ENCODE measurements at regions not wholly inside any gene's neighbourhood (a gene's known extent, or its start where the extent isn't known, plus 50 kb on each side); places are given as distances from the start of the nearest gene placed in this dataset.

DNA sequence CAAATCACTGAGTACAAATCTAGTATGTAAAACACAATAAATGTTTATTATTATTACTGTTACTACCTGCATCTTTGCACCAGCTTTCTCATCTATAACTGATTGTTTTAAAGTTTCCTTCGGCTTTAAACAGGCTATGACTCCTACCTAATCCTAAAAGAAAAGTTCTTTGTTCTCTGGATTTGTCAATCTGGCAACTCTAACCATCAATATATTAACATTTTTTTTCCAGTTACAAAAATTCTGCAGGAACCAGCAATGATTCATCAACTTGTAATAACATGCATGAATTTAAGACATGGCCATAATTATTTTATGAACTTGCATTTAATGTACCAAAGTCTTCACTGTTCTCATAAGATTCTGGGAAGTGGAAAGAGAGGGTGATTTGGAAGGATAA lies 228.5 kb downstream of the PIK3R1 start:
- no peaks in the 10 kb centered on the region for H3K36me3 ChIP-seq (ENCODE audit: control insufficient read depth in 2 of 3, insufficient read depth in 3 of 3, low read length in 3 of 3)
- H3K27me3 Mint-ChIP-seq = peaks cover 0 to 25% (median 8%) of the 10 kb centered on the region in 5 donors
- DNase-seq = no peak
- ChIA-PET CTCF (no interaction called here), POLR2A (no interaction called here)
- peaks cover 0 to 11% of the 10 kb centered on the region in 2 donors for H3K4me1 ChIP-seq (ENCODE audit: control insufficient read depth in 2 of 2, insufficient read depth in 2 of 2, low read length in 2 of 2)
- H3K27ac ChIP-seq (ENCODE audit: low read depth, low read length) = no peak overlapping the region
- H3K4me3 ChIP-seq (ENCODE audit: low read length) = no peak overlapping the region
- intact Hi-C loops (cut with micrococcal nuclease) = no loop called here
- H3K36me3 Mint-ChIP-seq = peaks cover 0 to 2% (median 0%) of the 10 kb centered on the region in 5 donors
- H3K27ac Mint-ChIP-seq = no peak overlapping the region
- no peak for ATAC-seq
- H3K27me3 ChIP-seq (ENCODE audit: control insufficient read depth in 2 of 2, insufficient read depth in 2 of 2, low read length in 2 of 2) = no peaks in the 10 kb centered on the region
- H3K4me3 Mint-ChIP-seq = no peak overlapping the region
- no peaks in the 10 kb centered on the region for H3K9me3 ChIP-seq (ENCODE audit: control insufficient read depth in 2 of 3, low read length in 3 of 3)
- H3K9me3 Mint-ChIP-seq = no peaks in the 10 kb centered on the region
- peaks cover 0 to 27% (median 8%) of the 10 kb centered on the region in 7 donors for H3K4me1 Mint-ChIP-seq

- no peak overlapping the region for H3K4me3 Mint-ChIP-seq
- no peak overlapping the region for H3K4me3 ChIP-seq (ENCODE audit: low read length)
- intact Hi-C loops (cut with micrococcal nuclease) = no loop called here
- H3K27ac ChIP-seq (ENCODE audit: low read depth, low read length) = no peak overlapping the region
- H3K4me1 Mint-ChIP-seq = peaks cover 0 to 27% (median 8%) of the 10 kb centered on the region in 7 donors
- POLR2A ChIA-PET = no interaction called here
- CTCF ChIA-PET = no interaction called here
- DNase-seq = no peak
- peaks cover 0 to 21% (median 4%) of the 10 kb centered on the region in 5 donors for H3K27me3 Mint-ChIP-seq
- no peaks in the 10 kb centered on the region for H3K9me3 Mint-ChIP-seq
- no peak for ATAC-seq
- peaks cover 0 to 11% of the 10 kb centered on the region in 2 donors for H3K4me1 ChIP-seq (ENCODE audit: control insufficient read depth in 2 of 2, insufficient read depth in 2 of 2, low read length in 2 of 2)
- H3K36me3 ChIP-seq (ENCODE audit: control insufficient read depth in 2 of 3, insufficient read depth in 3 of 3, low read length in 3 of 3) = no peaks in the 10 kb centered on the region
- H3K9me3 ChIP-seq (ENCODE audit: control insufficient read depth in 2 of 3, low read length in 3 of 3) = no peaks in the 10 kb centered on the region
- H3K27ac Mint-ChIP-seq = no peak overlapping the region
- H3K27me3 ChIP-seq (ENCODE audit: control insufficient read depth in 2 of 2, insufficient read depth in 2 of 2, low read length in 2 of 2) = no peaks in the 10 kb centered on the region
- H3K36me3 Mint-ChIP-seq = peaks cover 0 to 2% (median 0%) of the 10 kb centered on the region in 5 donors
Measured at GRCh38 chr5:68444833-68445232, 229.3 kb downstream of the PIK3R1 start.

DNA sequence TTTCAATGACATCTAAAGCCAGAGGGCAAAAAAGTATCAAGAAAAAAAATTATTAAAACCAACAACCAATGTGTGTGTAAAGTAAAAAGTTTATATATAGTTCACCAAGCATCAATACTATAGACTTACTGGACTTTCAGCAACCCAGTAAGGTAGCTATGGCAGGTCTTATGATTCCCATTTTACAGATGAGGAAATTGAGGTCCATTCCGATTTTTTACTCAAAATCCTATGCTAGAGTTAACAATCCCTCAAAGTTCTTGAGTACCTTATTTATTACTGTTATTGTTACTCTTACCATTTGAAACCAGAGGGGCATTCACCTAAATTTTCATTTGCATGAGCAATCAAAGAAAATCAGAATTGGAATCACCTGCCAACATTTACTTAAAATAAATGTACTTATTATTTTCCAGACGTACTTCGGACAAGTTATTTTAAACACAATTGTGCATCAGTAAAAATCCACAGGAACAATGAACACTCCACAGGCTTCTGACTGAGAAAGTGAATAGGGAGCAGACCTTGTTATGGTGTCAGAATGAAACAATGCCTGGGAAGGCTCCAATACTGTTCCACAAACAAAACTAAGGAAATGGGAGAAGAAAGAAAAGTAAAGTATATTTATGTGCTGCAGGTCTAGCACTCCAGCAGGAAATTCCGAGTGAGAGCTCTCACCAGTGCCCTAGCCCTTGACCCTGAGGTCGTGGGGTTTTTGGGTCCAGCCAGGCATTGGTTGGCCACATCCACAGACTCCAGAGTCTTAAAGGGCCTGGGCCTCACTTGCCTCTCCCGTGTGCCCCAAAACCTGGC lies 229.9 kb downstream of the PIK3R1 start:
- DNase-seq (no peak), ATAC-seq (no peak)
- intact Hi-C loops (cut with micrococcal nuclease) = no loop called here
- CTCF ChIA-PET = no interaction called here
- peaks cover 0 to 2% (median 0%) of the 10 kb centered on the region in 5 donors for H3K36me3 Mint-ChIP-seq
- no peaks in the 10 kb centered on the region for H3K27me3 ChIP-seq (ENCODE audit: control insufficient read depth in 2 of 2, insufficient read depth in 2 of 2, low read length in 2 of 2)
- H3K27ac Mint-ChIP-seq = no peak overlapping the region
- H3K4me3 ChIP-seq (ENCODE audit: low read length) = no peak overlapping the region
- no peaks in the 10 kb centered on the region for H3K36me3 ChIP-seq (ENCODE audit: control insufficient read depth in 2 of 3, insufficient read depth in 3 of 3, low read length in 3 of 3)
- H3K4me1 ChIP-seq (ENCODE audit: control insufficient read depth in 2 of 2, insufficient read depth in 2 of 2, low read length in 2 of 2) = peaks cover 0 to 11% of the 10 kb centered on the region in 2 donors
- peaks cover 0 to 16% (median 2%) of the 10 kb centered on the region in 5 donors for H3K27me3 Mint-ChIP-seq
- POLR2A ChIA-PET = no interaction called here
- H3K27ac ChIP-seq (ENCODE audit: low read depth, low read length) = no peak overlapping the region
- no peaks in the 10 kb centered on the region for H3K9me3 Mint-ChIP-seq
- peaks cover 0 to 27% (median 8%) of the 10 kb centered on the region in 7 donors for H3K4me1 Mint-ChIP-seq
- H3K4me3 Mint-ChIP-seq = no peak overlapping the region
- no peaks in the 10 kb centered on the region for H3K9me3 ChIP-seq (ENCODE audit: control insufficient read depth in 2 of 3, low read length in 3 of 3)

GRCh38 chr5:68446070-68446357 lies 230.5 kb downstream of the PIK3R1 start:
- ChIA-PET POLR2A (no interaction called here), CTCF (no interaction called here)
- Histone ChIP-seq H3K4me3 (ENCODE audit: low read length) (no peak overlapping the region), H3K4me1 (ENCODE audit: control insufficient read depth in 2 of 2, insufficient read depth in 2 of 2, low read length in 2 of 2) (peaks cover 0 to 10% of the 10 kb centered on the region in 2 donors), H3K27ac (ENCODE audit: low read depth, low read length) (no peak overlapping the region), H3K27me3 (ENCODE audit: control insufficient read depth in 2 of 2, insufficient read depth in 2 of 2, low read length in 2 of 2) (no peaks in the 10 kb centered on the region), H3K36me3 (ENCODE audit: control insufficient read depth in 2 of 3, insufficient read depth in 3 of 3, low read length in 3 of 3) (no peaks in the 10 kb centered on the region), H3K9me3 (ENCODE audit: control insufficient read depth in 2 of 3, low read length in 3 of 3) (no peaks in the 10 kb centered on the region)
- no peaks in the 10 kb centered on the region for H3K9me3 Mint-ChIP-seq
- peaks cover 0 to 24% (median 7%) of the 10 kb centered on the region in 7 donors for H3K4me1 Mint-ChIP-seq
- no peak for DNase-seq
- intact Hi-C loops (cut with micrococcal nuclease) = no loop called here
- ATAC-seq = no peak
- peaks cover 0 to 16% (median 4%) of the 10 kb centered on the region in 5 donors for H3K27me3 Mint-ChIP-seq
- peaks cover 0 to 2% (median 0%) of the 10 kb centered on the region in 5 donors for H3K36me3 Mint-ChIP-seq
- no peak overlapping the region for H3K4me3 Mint-ChIP-seq
- no peak overlapping the region for H3K27ac Mint-ChIP-seq

- DNase-seq (no peak), ATAC-seq (no peak)
- ChIA-PET POLR2A (no interaction called here), CTCF (no interaction called here)
- Mint-ChIP-seq H3K9me3 (no peaks in the 10 kb centered on the region), H3K4me3 (no peak overlapping the region), H3K27ac (no peak overlapping the region), H3K4me1 (peaks cover 0 to 19% (median 3%) of the 10 kb centered on the region in 7 donors), H3K36me3 (peaks cover 0 to 2% (median 0%) of the 10 kb centered on the region in 5 donors), H3K27me3 (peaks cover 0 to 16% (median 4%) of the 10 kb centered on the region in 5 donors)
- Histone ChIP-seq H3K27ac (ENCODE audit: low read depth, low read length) (no peak overlapping the region), H3K4me1 (ENCODE audit: control insufficient read depth in 2 of 2, insufficient read depth in 2 of 2, low read length in 2 of 2) (peaks cover 0 to 5% of the 10 kb centered on the region in 2 donors), H3K36me3 (ENCODE audit: control insufficient read depth in 2 of 3, insufficient read depth in 3 of 3, low read length in 3 of 3) (no peaks in the 10 kb centered on the region), H3K27me3 (ENCODE audit: control insufficient read depth in 2 of 2, insufficient read depth in 2 of 2, low read length in 2 of 2) (no peaks in the 10 kb centered on the region), H3K4me3 (ENCODE audit: low read length) (no peak overlapping the region), H3K9me3 (ENCODE audit: control insufficient read depth in 2 of 3, low read length in 3 of 3) (no peaks in the 10 kb centered on the region)
- intact Hi-C loops (cut with micrococcal nuclease) = no loop called here
Measured at GRCh38 chr5:68446487-68446894, 230.9 kb downstream of the PIK3R1 start.

GRCh38 chr5:68447136-68447929 lies 231.8 kb downstream of the PIK3R1 start:
- no peaks in the 10 kb centered on the region for H3K27me3 ChIP-seq (ENCODE audit: control insufficient read depth in 2 of 2, insufficient read depth in 2 of 2, low read length in 2 of 2)
- intact Hi-C loops (cut with micrococcal nuclease) = no loop called here
- Mint-ChIP-seq H3K9me3 (no peaks in the 10 kb centered on the region), H3K4me1 (peaks cover 0 to 15% (median 0%) of the 10 kb centered on the region in 7 donors), H3K4me3 (no peak overlapping the region), H3K27ac (no peak overlapping the region), H3K36me3 (no peaks in the 10 kb centered on the region), H3K27me3 (peaks cover 0 to 17% (median 4%) of the 10 kb centered on the region in 5 donors)
- H3K27ac ChIP-seq (ENCODE audit: low read depth, low read length) = no peak overlapping the region
- DNase-seq (no peak), ATAC-seq (no peak)
- ChIA-PET CTCF (no interaction called here), POLR2A (interaction anchor here (1.0 kb wide), 1 partner anchor 11 kb away, joined by 4 read pairs; no protein-coding TSS in a partner anchor)
- no peaks in the 10 kb centered on the region for H3K36me3 ChIP-seq (ENCODE audit: control insufficient read depth in 2 of 3, insufficient read depth in 3 of 3, low read length in 3 of 3)
- no peak overlapping the region for H3K4me3 ChIP-seq (ENCODE audit: low read length)
- no peaks in the 10 kb centered on the region for H3K4me1 ChIP-seq (ENCODE audit: control insufficient read depth in 2 of 2, insufficient read depth in 2 of 2, low read length in 2 of 2)
- no peaks in the 10 kb centered on the region for H3K9me3 ChIP-seq (ENCODE audit: control insufficient read depth in 2 of 3, low read length in 3 of 3)

All from naive thymus-derived CD4-positive, alpha-beta T cell (primary cell).